Fibroblast of peridontal ligament (primary cell): ENCODE measurements at regions not wholly inside any gene's neighbourhood (a gene's known extent, or its start where the extent isn't known, plus 50 kb on each side); places are given as distances from the start of the nearest gene placed in this dataset.

Experiments
- DNase-seq: peaks from one replicate; pipeline ENCODE4 v3.0.0-alpha.2; 2010; ENCODE audit errors: extremely low read depth

DNA sequence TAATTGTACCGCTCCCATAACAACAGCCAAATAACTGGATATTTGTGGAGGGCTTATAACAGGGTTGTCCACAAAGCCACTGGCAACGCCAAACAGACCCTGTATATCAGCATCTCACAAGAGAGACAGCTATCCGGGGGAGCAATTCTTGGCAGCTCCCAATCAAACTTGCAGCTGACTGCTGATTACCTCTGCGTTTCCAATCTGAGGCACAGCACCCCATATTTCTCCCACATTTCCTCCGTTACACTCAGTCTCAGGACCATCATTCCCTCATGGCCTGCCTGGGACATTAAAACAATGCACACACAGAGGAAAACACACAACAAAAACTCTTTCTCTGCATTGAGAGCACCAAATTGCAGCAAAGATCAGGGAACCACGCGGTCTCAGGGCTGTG, 67.8 kb upstream of the SDK1 start:
- no peak for DNase-seq

GRCh38 chr7:3234051-3234450, 67.0 kb upstream of the SDK1 start:
- no peak for DNase-seq

GRCh38 chr7:3234851-3235250, 66.2 kb upstream of the SDK1 start:
- DNase-seq = no peak

- DNase-seq = no peak
Measured at GRCh38 chr7:3235322-3235721, 65.7 kb upstream of the SDK1 start.

GRCh38 chr7:3236268-3236667, 64.8 kb upstream of the SDK1 start:
- DNase-seq = no peak

GRCh38 chr7:3238525-3239210, 62.4 kb upstream of the SDK1 start:
- DNase-seq = no peak

DNA sequence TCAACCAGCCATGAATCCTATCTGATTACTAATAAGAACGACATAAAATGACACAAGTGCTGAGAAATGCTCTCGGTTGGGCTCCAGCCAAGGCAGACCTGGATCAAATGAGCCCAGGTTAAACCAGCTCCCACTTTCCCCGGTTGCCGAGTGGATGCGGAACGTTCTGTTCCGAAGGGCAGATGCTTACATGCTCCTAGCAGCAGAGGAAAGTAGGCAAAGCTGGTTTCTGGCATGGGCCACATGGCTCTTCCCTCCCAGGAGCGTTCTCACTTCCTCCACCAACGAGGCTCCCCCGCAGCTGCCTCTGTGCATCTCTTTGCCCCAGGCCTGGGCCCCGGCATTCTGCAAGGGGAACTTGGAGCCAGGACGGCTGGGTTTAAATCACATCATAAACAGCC, 61.8 kb upstream of the SDK1 start:
- DNase-seq = no peak

- no peak for DNase-seq
Measured at GRCh38 chr7:3240826-3241430, 60.1 kb upstream of the SDK1 start.

GRCh38 chr7:3241686-3242258, 59.3 kb upstream of the SDK1 start:
- no peak for DNase-seq

DNA sequence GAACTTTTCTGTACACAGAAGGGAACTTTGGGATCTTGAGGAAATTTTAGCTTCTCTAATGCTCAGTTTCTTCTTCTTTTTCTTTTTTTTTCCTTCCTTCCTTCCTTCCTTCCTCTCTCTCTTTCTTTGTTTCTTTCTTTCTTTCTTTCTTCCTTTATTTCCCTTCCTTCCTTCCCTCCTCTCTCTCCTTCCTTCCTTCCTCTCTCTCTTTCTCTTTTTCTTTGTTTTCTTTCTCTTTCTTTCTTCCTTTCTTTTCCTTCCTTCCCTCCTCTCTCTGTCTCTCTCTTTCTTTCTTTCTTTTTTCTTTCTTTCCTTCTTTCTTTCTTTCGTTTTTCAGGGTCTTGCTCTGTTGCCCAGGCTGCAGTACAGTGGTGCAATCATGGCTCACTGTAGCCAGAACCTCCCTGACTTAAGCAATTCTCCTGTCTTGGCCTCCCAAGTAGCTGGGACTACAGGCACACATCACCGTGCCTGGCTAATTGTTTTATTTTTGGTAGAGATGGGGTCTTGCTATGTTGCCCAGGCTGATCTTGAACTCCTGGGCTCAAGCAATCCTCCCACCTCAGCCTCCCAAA, 58.6 kb upstream of the SDK1 start:
- DNase-seq = no peak

- no peak for DNase-seq
Measured at GRCh38 chr7:3243256-3243655, 57.8 kb upstream of the SDK1 start.

DNA sequence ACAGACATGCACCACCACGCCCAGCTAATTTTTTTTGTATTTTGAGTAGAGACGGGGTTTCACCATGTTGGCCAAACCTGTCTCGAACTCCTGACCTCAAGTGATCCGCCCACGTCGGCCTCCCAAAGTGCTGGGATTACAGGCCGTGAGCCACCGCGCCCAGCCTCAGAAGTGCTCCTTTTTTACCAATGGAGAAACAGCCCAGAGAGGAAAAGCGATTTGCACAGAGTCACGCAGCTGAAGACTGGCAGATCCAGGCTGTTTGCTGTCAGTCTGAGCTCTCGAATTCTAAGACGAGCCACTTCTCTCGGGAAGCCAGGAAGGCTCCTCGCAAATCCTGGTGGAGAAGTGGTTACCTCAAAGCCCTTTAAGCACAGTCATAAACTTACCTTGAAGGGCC, 57.4 kb upstream of the SDK1 start:
- no peak for DNase-seq

GRCh38 chr7:3244241-3244814, 56.7 kb upstream of the SDK1 start:
- no peak for DNase-seq

- DNase-seq = no peak
Measured at GRCh38 chr7:3245077-3245476, 56.0 kb upstream of the SDK1 start.

- no peak for DNase-seq
Measured at GRCh38 chr7:3245721-3246120, 55.3 kb upstream of the SDK1 start.

DNA sequence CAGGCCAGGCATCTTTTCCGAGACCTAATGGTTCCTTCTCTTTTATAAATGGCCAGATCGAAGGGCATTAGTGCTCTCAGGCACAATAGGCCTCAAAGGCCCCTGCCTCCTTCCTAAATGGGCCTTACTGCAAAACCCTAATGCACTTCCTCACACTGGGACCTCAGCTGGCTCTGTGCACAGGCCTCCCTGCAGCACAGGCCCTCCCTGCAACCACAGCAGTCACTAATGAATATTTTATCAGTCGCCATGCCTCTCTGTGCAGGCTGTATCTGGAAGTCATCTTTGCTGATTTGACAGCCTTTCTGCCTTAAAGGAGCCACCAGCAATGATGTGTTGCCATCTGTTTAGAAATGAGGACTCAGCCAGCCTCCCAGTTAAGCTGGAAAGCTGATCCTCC, 54.9 kb upstream of the SDK1 start:
- no peak for DNase-seq

DNA sequence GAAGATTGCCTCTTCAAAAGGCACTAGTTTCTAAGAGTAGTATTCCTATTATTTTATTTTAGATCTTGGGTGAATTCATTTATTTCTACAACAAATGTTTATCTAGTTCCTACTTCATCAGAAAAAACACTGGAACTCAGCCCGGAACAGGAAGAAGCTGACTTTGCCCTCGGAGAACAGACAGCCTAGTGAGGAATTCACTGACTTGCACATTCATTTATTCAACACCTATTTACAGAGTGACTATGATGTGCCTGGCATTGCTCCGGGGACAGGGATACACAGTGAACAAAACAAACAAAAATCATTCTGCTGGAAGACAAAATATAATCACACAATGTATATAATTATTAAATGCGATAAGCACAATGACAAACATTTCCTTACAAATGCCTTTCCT, 54.4 kb upstream of the SDK1 start:
- DNase-seq = no peak

DNA sequence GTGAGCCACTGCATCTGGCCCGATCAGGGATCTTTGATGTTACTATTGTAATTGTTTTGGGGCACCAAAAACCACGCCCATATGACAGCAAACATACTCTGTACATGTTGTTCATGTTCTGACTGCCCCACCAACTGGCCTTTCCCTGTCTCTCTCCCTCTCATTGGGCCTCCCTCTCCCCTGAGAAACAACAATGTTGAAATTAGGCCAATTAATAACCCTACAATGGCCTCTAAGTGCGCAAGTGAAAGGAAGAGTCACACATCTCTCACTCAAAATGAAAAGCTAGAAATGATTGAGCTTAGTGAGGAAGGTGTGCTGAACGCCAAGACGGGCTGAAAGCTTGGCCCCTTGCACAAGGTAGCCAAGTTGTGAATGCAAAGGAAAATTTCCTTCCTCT, 50.3 kb upstream of the SDK1 start:
- DNase-seq = no peak
